MM.1S (cell line): ENCODE measurements at regions not wholly inside any gene's neighbourhood (a gene's known extent, or its start where the extent isn't known, plus 50 kb on each side); places are given as distances from the start of the nearest gene placed in this dataset.

Source experiments
- EZH2 ChIP-seq: fragments of 300-600 bp; sonication (generic); optimal IDR thresholded peaks from 2 replicates; pipeline ENCODE3; 2017; ENCODE audit warnings: low read depth, mild to moderate bottlenecking, antibody characterized with exemption, low read length, mixed read lengths
- TF ChIP-seq, protein P1 (sequence below): fragments of 300-600 bp; sonication (generic); IDR thresholded peaks from 2 replicates; pipeline ENCODE4 v1.5.1; 2016; ENCODE audit warnings: antibody characterized with exemption, low read length, mixed read lengths

DNA sequence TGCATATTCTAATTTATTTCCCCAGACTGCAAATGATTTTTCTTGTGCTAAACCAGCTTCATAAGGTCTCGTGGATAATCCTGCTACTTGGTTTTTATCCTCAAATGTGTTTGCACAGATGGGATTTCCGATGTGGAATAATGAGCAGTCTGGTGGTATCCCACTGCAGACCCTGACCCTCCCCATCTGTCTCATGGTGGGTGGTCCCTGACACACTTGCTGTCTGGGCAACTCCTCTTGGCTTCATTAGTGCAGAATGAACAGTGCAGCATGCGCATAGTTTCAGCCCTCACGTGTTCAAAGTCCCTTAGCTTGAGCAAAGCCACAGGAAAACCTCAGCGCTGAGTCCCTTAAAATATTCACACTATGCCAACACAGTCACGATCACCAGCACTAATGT is 996.5 kb downstream of the AACS start:
- TF ChIP-seq, protein P1, sequence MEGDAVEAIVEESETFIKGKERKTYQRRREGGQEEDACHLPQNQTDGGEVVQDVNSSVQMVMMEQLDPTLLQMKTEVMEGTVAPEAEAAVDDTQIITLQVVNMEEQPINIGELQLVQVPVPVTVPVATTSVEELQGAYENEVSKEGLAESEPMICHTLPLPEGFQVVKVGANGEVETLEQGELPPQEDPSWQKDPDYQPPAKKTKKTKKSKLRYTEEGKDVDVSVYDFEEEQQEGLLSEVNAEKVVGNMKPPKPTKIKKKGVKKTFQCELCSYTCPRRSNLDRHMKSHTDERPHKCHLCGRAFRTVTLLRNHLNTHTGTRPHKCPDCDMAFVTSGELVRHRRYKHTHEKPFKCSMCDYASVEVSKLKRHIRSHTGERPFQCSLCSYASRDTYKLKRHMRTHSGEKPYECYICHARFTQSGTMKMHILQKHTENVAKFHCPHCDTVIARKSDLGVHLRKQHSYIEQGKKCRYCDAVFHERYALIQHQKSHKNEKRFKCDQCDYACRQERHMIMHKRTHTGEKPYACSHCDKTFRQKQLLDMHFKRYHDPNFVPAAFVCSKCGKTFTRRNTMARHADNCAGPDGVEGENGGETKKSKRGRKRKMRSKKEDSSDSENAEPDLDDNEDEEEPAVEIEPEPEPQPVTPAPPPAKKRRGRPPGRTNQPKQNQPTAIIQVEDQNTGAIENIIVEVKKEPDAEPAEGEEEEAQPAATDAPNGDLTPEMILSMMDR, result no peak
- no peak for TF ChIP-seq EZH2
